ENCODE measurements at regions not wholly inside any gene's neighbourhood (a gene's known extent, or its start where the extent isn't known, plus 50 kb on each side); places are given as distances from the start of the nearest gene placed in this dataset.

DNA sequence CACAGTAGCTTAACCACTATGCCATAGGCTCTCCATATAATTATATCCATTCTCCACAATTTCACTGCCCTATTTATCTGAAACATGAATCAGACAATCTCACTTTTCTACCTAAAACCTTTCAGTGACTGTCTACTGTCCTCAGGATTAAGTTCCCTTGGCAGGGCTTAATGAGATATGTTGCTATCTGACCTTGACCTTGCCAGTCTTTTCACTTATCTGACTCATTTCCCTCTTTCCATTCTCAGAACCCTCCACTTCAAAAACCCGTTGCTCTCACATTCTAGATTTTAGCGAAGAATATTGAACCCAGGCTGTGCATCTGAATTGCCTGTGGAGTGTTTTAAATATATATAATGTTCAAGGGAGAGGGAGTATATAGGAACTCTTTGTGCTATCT, 452.1 kb upstream of the MPDZ start:
- no peak overlapping the region for H3K4me3 ChIP-seq (ENCODE audit: low read length)
- DNase-seq (ENCODE audit: low read depth) = no peak
- TF ChIP-seq, protein P1, sequence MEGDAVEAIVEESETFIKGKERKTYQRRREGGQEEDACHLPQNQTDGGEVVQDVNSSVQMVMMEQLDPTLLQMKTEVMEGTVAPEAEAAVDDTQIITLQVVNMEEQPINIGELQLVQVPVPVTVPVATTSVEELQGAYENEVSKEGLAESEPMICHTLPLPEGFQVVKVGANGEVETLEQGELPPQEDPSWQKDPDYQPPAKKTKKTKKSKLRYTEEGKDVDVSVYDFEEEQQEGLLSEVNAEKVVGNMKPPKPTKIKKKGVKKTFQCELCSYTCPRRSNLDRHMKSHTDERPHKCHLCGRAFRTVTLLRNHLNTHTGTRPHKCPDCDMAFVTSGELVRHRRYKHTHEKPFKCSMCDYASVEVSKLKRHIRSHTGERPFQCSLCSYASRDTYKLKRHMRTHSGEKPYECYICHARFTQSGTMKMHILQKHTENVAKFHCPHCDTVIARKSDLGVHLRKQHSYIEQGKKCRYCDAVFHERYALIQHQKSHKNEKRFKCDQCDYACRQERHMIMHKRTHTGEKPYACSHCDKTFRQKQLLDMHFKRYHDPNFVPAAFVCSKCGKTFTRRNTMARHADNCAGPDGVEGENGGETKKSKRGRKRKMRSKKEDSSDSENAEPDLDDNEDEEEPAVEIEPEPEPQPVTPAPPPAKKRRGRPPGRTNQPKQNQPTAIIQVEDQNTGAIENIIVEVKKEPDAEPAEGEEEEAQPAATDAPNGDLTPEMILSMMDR (IDR thresholded peaks at IDR 0.05; ENCODE audit: insufficient read depth, low read depth, low read length, missing control alignments) = no peak

- H3K4me3 ChIP-seq (ENCODE audit: low read length) = no peak overlapping the region
- no peak for DNase-seq (ENCODE audit: low read depth)
- TF ChIP-seq, protein P1 (IDR thresholded peaks at IDR 0.05; ENCODE audit: insufficient read depth, low read depth, low read length, missing control alignments) = no peak
These were observed 450.5 kb upstream of the MPDZ start for GRCh38 chr9:13729955-13730354.

GRCh38 chr9:13728917-13729811, 449.7 kb upstream of the MPDZ start:
- DNase-seq (ENCODE audit: low read depth) = peak; percentile 87
- TF ChIP-seq, protein P1 (IDR thresholded peaks at IDR 0.05; ENCODE audit: insufficient read depth, low read depth, low read length, missing control alignments) = no peak
- H3K4me3 ChIP-seq (ENCODE audit: low read length) = no peak overlapping the region

GRCh38 chr9:13728131-13728530, 448.6 kb upstream of the MPDZ start:
- no peak for DNase-seq (ENCODE audit: low read depth)
- H3K4me3 ChIP-seq (ENCODE audit: low read length) = no peak overlapping the region
- TF ChIP-seq, protein P1 (IDR thresholded peaks at IDR 0.05; ENCODE audit: insufficient read depth, low read depth, low read length, missing control alignments) = no peak

DNA sequence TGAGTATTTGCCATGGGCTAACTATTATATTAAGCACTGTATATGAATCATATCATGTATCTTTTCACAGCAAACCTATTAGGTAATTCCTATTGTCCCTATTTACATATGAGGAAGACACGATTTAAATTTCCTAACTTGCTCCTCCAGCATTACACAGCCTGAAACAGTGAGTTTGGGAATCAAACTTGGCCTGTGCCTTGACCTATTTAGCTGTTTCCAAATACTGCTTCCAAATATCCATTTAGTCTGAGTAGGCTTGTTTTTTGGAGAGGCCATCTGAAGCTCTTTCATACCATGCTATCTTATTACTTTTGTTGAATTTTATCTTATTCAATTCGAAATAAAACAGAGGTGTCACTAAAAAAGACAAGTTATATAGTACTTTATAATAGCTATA, 447.3 kb upstream of the MPDZ start:
- peak; percentile 53 for DNase-seq (ENCODE audit: low read depth)
- no peak overlapping the region for H3K4me3 ChIP-seq (ENCODE audit: low read length)
- TF ChIP-seq, protein P1 (IDR thresholded peaks at IDR 0.05; ENCODE audit: insufficient read depth, low read depth, low read length, missing control alignments) = no peak

GRCh38 chr9:13725516-13725915, 446.0 kb upstream of the MPDZ start:
- DNase-seq (ENCODE audit: low read depth) = no peak
- H3K4me3 ChIP-seq (ENCODE audit: low read length) = no peak overlapping the region
- TF ChIP-seq, protein P1 (IDR thresholded peaks at IDR 0.05; ENCODE audit: insufficient read depth, low read depth, low read length, missing control alignments) = no peak

Data from epithelial cell of esophagus (primary cell).